Chondrocyte (in vitro differentiated cells): ENCODE measurements at regions not wholly inside any gene's neighbourhood (a gene's known extent, or its start where the extent isn't known, plus 50 kb on each side); places are given as distances from the start of the nearest gene placed in this dataset.

Experiments used
- DNase-seq: peaks from one replicate; pipeline ENCODE4 v3.0.0; 2021; ENCODE audit warnings: mixed read lengths, low spot score
- H3K27ac Mint-ChIP-seq: one replicate; pipeline ENCODE4 v1.8.0; 2021; ENCODE audit warnings: mild to moderate bottlenecking, moderate library complexity, mixed read lengths; ENCODE audit not compliant: unreplicated experiment
- H3K27me3 Mint-ChIP-seq: 2 replicates; pipeline ENCODE4 v1.8.0; 2021; ENCODE audit warnings: low read depth, mixed read lengths
- H3K36me3 Mint-ChIP-seq: 2 replicates; pipeline ENCODE4 v1.8.0; 2021; ENCODE audit warnings: low read depth, mixed read lengths
- H3K4me1 Mint-ChIP-seq: 2 replicates; pipeline ENCODE4 v1.8.0; 2021; ENCODE audit warnings: low read depth, mild to moderate bottlenecking, mixed read lengths
- H3K4me3 Mint-ChIP-seq: one replicate; pipeline ENCODE4 v1.8.0; 2021; ENCODE audit warnings: mild to moderate bottlenecking, moderate library complexity, mixed read lengths; ENCODE audit not compliant: unreplicated experiment
- H3K9me3 Mint-ChIP-seq: 2 replicates; pipeline ENCODE4 v1.8.0; 2021; ENCODE audit warnings: low read depth, mixed read lengths
- CTCF ChIP-seq: fragments of 200-600 bp; sonication (generic); IDR thresholded peaks from 2 replicates; pipeline ENCODE4 v1.5.0; 2021; ENCODE audit warnings: antibody characterized with exemption, mild to moderate bottlenecking, moderate library complexity

GRCh38 chr3:71912839-71913495 is 128.0 kb upstream of the PROK2 start:
- H3K27me3 Mint-ChIP-seq = peaks cover 27% of the 10 kb centered on the region
- DNase-seq = no peak
- no peak for TF ChIP-seq CTCF
- no peak overlapping the region for H3K27ac Mint-ChIP-seq
- no peaks in the 10 kb centered on the region for H3K9me3 Mint-ChIP-seq
- peaks cover 5% of the 10 kb centered on the region for H3K4me1 Mint-ChIP-seq
- no peaks in the 10 kb centered on the region for H3K36me3 Mint-ChIP-seq
- no peak overlapping the region for H3K4me3 Mint-ChIP-seq

GRCh38 chr3:71910108-71910507 is 125.2 kb upstream of the PROK2 start:
- Mint-ChIP-seq H3K27me3 (peaks cover 43% of the 10 kb centered on the region), H3K27ac (no peak overlapping the region), H3K4me3 (no peak overlapping the region), H3K4me1 (no peaks in the 10 kb centered on the region), H3K36me3 (no peaks in the 10 kb centered on the region), H3K9me3 (no peaks in the 10 kb centered on the region)
- no peak for TF ChIP-seq CTCF
- no peak for DNase-seq

- Mint-ChIP-seq H3K27me3 (peaks cover 41% of the 10 kb centered on the region), H3K9me3 (no peaks in the 10 kb centered on the region), H3K4me1 (peaks cover 3% of the 10 kb centered on the region), H3K36me3 (no peaks in the 10 kb centered on the region), H3K27ac (no peak overlapping the region), H3K4me3 (no peak overlapping the region)
- TF ChIP-seq CTCF = no peak
- DNase-seq = no peak
Measured at GRCh38 chr3:71907996-71908395, 123.0 kb upstream of the PROK2 start.

- Mint-ChIP-seq H3K27me3 (peaks cover 38% of the 10 kb centered on the region), H3K36me3 (no peaks in the 10 kb centered on the region), H3K27ac (no peak overlapping the region), H3K9me3 (no peaks in the 10 kb centered on the region), H3K4me3 (no peak overlapping the region), H3K4me1 (peaks cover 7% of the 10 kb centered on the region)
- TF ChIP-seq CTCF = no peak
- no peak for DNase-seq
Measured at GRCh38 chr3:71906976-71907375, 122.0 kb upstream of the PROK2 start.

GRCh38 chr3:71905426-71905825 is 120.5 kb upstream of the PROK2 start:
- H3K9me3 Mint-ChIP-seq = no peaks in the 10 kb centered on the region
- H3K27ac Mint-ChIP-seq = no peak overlapping the region
- DNase-seq = no peak
- no peak for TF ChIP-seq CTCF
- no peaks in the 10 kb centered on the region for H3K36me3 Mint-ChIP-seq
- H3K4me1 Mint-ChIP-seq = peaks cover 7% of the 10 kb centered on the region
- peaks cover 35% of the 10 kb centered on the region for H3K27me3 Mint-ChIP-seq
- H3K4me3 Mint-ChIP-seq = no peak overlapping the region
